Liver (tissue), 3 donors: ENCODE measurements at regions not wholly inside any gene's neighbourhood (a gene's known extent, or its start where the extent isn't known, plus 50 kb on each side); places are given as distances from the start of the nearest gene placed in this dataset.

Experiments used
- CTCF ChIP-seq: fragments of 150-350 bp; IDR thresholded peaks from 2 replicates; pipeline ENCODE4 v1.5.1; 2017; ENCODE audit warnings: improper control_type of control experiment, low read depth, low read length; ENCODE audit not compliant: missing input control
- GABPA ChIP-seq, 2 donors: IDR thresholded peaks in 1 of 2; conservative IDR thresholded peaks in 1 of 2; 2 replicates each; pipeline ENCODE4 v1.6.1; 2016; ENCODE audit warnings: antibody characterized with exemption in 2 of 2, mild to moderate bottlenecking in 1 of 2, moderate library complexity in 1 of 2
- TAF1 ChIP-seq: conservative IDR thresholded peaks from 2 replicates; pipeline ENCODE4 v1.6.1; 2016; ENCODE audit warnings: antibody characterized with exemption, mild to moderate bottlenecking
- YY1 ChIP-seq: IDR thresholded peaks from 2 replicates; pipeline ENCODE4 v1.6.1; 2016; ENCODE audit warnings: antibody characterized with exemption, mild to moderate bottlenecking
- ZBTB33 ChIP-seq: IDR thresholded peaks from 2 replicates; pipeline ENCODE4 v1.6.1; 2016; ENCODE audit warnings: antibody characterized with exemption
- TF ChIP-seq, protein P1 (sequence below): IDR thresholded peaks from 2 replicates; pipeline ENCODE4 v1.6.1; 2016; ENCODE audit warnings: antibody characterized with exemption
- donor health status: healthy.
- donor health status: healthy.

DNA sequence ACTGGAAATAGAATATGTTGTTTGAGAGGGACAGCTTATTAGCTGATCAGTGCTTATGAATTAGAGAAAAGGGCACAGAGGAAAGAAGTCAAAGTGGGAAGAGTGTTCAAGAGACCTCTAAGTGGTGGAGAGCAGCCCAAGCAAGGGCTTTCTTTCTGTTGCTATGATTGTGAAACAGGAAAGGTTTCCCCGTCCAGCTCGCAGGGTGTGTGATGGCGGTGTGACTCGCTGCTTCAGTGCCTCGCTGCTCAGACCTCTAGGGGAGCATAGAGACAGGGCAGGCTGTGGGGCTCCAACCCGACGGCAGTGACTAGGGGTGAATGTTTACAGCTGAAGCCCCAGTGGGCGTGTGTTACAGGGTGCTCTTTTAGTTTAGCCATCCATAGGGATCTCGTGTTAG, 166.5 kb upstream of the COPS8 start:
- no peak for TF ChIP-seq CTCF
- TF ChIP-seq ZBTB33: no peak
- TF ChIP-seq GABPA (IDR thresholded peaks at IDR 0.05 in 1 of 2, conservative IDR thresholded peaks at IDR 0.05 in 1 of 2): no peak
- no peak for TF ChIP-seq TAF1
- TF ChIP-seq, protein P1, sequence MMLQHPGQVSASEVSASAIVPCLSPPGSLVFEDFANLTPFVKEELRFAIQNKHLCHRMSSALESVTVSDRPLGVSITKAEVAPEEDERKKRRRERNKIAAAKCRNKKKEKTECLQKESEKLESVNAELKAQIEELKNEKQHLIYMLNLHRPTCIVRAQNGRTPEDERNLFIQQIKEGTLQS: no peak
- no peak for TF ChIP-seq YY1
